ENCODE measurements at regions not wholly inside any gene's neighbourhood (a gene's known extent, or its start where the extent isn't known, plus 50 kb on each side); places are given as distances from the start of the nearest gene placed in this dataset.

DNA sequence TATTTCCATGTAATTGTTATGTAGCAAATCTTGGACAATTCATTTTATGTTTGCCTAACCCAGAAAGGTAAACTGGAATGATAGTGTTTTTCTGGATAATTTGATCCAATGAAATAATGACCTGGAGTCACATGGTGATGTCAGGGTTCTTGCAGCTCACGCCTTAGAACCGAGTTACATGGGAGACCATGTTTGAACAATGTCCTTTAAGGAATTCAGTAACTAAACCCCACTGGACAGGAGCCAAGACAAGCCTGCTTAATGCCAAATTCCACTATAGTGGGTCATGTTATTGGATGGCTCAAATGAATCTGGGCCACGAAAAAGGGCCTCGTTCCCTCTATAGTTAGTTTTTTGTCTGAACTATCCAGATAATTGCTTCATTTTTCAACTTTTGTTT is 255.8 kb upstream of the HMGA2 start:
- no peak for ATAC-seq (ENCODE audit: insufficient read depth, low FRiP score)
- DNase-seq = peak; percentile 31 to 65 (median 55)
- 71 to 83% methylated on average over 4 of the region's 4 CpGs for WGBS, 2 donors
- no peaks in the 10 kb centered on the region for H3K9me3 ChIP-seq (ENCODE audit: control insufficient read depth in 4 of 4, insufficient read depth in 3 of 4, low read length in 3 of 4)
- no peaks in the 10 kb centered on the region for H3K27me3 ChIP-seq (ENCODE audit: control insufficient read depth in 3 of 3, insufficient read depth in 3 of 3, low read length in 2 of 3)
- no peaks in the 10 kb centered on the region for H3K36me3 ChIP-seq (ENCODE audit: control insufficient read depth in 4 of 4, insufficient read depth in 4 of 4, low read length in 4 of 4)
- H3K27ac ChIP-seq (ENCODE audit: low read depth in 1 of 2, low read length in 1 of 2) = no peak overlapping the region
- peaks cover 0 to 8% (median 5%) of the 10 kb centered on the region in 5 donors for H3K4me1 ChIP-seq (ENCODE audit: control insufficient read depth in 5 of 5, insufficient read depth in 5 of 5, low read length in 5 of 5)
- no peak overlapping the region for H3K4me3 ChIP-seq
- H3K9ac ChIP-seq (ENCODE audit: insufficient read depth in 1 of 2, low read length in 2 of 2) = no peak overlapping the region
- TF ChIP-seq, protein P1, sequence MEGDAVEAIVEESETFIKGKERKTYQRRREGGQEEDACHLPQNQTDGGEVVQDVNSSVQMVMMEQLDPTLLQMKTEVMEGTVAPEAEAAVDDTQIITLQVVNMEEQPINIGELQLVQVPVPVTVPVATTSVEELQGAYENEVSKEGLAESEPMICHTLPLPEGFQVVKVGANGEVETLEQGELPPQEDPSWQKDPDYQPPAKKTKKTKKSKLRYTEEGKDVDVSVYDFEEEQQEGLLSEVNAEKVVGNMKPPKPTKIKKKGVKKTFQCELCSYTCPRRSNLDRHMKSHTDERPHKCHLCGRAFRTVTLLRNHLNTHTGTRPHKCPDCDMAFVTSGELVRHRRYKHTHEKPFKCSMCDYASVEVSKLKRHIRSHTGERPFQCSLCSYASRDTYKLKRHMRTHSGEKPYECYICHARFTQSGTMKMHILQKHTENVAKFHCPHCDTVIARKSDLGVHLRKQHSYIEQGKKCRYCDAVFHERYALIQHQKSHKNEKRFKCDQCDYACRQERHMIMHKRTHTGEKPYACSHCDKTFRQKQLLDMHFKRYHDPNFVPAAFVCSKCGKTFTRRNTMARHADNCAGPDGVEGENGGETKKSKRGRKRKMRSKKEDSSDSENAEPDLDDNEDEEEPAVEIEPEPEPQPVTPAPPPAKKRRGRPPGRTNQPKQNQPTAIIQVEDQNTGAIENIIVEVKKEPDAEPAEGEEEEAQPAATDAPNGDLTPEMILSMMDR (IDR thresholded peaks at IDR 0.05; ENCODE audit: control extremely low read depth, extremely low read depth) = no peak

DNA sequence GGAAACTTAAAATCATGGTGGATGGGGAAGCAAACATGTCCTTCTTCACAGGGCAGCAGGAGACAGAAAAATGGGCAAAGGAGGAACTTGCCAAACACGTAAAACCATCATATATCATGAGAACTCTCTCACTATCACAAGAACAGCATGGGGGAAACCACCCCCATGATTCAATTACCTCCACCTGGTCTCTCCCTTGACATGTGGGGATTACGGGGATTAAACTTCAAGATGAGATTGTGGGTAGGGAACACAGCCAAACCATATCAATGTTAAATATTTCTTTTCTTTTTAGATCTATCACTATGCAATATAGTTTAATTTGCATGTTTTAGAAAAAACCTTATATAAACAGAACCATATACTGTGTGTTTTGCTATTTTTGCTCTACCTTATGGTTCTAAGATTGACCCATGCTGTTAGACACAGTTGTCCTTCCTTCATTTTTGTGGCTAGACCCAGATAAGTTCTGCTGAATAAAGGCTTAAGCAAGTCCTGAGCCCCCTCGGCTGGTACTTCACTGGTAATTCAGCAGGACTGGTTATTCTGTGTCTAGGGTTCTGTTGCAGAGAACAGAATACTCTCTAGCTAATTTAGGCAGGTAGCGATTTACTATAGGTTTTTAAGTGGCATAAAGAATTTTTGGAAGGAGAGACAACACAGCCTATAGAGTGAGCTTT is 253.7 kb upstream of the HMGA2 start:
- no peak overlapping the region for H3K4me3 ChIP-seq
- DNase-seq (no peak), ATAC-seq (ENCODE audit: insufficient read depth, low FRiP score) (no peak)
- H3K36me3 ChIP-seq (ENCODE audit: control insufficient read depth in 4 of 4, insufficient read depth in 4 of 4, low read length in 4 of 4) = no peaks in the 10 kb centered on the region
- H3K9ac ChIP-seq (ENCODE audit: insufficient read depth in 1 of 2, low read length in 2 of 2) = no peak overlapping the region
- TF ChIP-seq, protein P1 (IDR thresholded peaks at IDR 0.05; ENCODE audit: control extremely low read depth, extremely low read depth) = no peak
- 90 to 92% methylated on average over 4 of the region's 4 CpGs for WGBS, 2 donors
- no peaks in the 10 kb centered on the region for H3K27me3 ChIP-seq (ENCODE audit: control insufficient read depth in 3 of 3, insufficient read depth in 3 of 3, low read length in 2 of 3)
- no peak overlapping the region for H3K27ac ChIP-seq (ENCODE audit: low read depth in 1 of 2, low read length in 1 of 2)
- peaks cover 0 to 5% (median 2%) of the 10 kb centered on the region in 4 donors for H3K9me3 ChIP-seq (ENCODE audit: control insufficient read depth in 4 of 4, insufficient read depth in 3 of 4, low read length in 3 of 4)
- H3K4me1 ChIP-seq (ENCODE audit: control insufficient read depth in 5 of 5, insufficient read depth in 5 of 5, low read length in 5 of 5) = peaks cover 0 to 7% (median 5%) of the 10 kb centered on the region in 5 donors

DNA sequence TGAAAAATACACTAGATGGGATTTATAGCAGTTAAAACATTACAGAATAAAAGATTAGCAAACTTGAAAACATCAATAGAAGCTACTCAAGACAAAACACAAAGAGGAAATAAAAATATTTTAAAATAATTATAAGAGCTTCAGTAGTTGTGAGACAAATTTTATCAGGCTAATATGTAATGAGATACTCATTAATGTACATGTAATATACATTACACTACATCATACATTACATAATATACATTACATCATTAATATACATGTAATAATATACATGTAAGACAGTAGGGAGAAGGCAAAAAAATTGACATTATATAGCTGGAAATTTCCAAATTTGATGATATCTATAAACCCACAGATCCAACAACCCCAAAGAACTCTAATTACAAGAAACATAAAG is 249.4 kb upstream of the HMGA2 start:
- peaks cover 0 to 5% (median 2%) of the 10 kb centered on the region in 4 donors for H3K9me3 ChIP-seq (ENCODE audit: control insufficient read depth in 4 of 4, insufficient read depth in 3 of 4, low read length in 3 of 4)
- no peak overlapping the region for H3K27ac ChIP-seq (ENCODE audit: low read depth in 1 of 2, low read length in 1 of 2)
- TF ChIP-seq, protein P1 (IDR thresholded peaks at IDR 0.05; ENCODE audit: control extremely low read depth, extremely low read depth) = no peak
- DNase-seq (no peak), ATAC-seq (ENCODE audit: insufficient read depth, low FRiP score) (no peak)
- no peaks in the 10 kb centered on the region for H3K27me3 ChIP-seq (ENCODE audit: control insufficient read depth in 3 of 3, insufficient read depth in 3 of 3, low read length in 2 of 3)
- no peak overlapping the region for H3K4me3 ChIP-seq
- H3K4me1 ChIP-seq (ENCODE audit: control insufficient read depth in 5 of 5, insufficient read depth in 5 of 5, low read length in 5 of 5) = no peaks in the 10 kb centered on the region
- H3K36me3 ChIP-seq (ENCODE audit: control insufficient read depth in 4 of 4, insufficient read depth in 4 of 4, low read length in 4 of 4) = no peaks in the 10 kb centered on the region
- H3K9ac ChIP-seq (ENCODE audit: insufficient read depth in 1 of 2, low read length in 2 of 2) = no peak overlapping the region

DNA sequence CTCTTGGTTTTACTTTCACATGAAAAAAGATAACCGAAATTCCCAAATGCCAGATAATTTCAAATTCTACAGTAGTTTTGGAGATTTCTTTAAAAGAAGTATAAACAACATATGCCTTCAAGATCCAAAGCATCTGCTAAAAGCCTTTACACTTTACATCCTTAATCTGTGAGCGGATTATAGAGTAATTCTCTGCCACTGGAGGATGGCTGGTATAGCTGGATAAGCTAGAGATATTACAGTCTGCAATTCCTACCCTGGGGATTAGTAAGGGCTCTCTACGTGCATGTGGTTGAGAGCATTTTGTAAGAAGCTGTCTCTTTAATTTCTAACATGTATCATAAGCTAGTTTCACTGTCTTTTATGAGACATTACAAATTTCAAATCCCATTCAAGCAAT is 240.3 kb upstream of the HMGA2 start:
- WGBS, 2 donors = 89 to 93% methylated on average over 3 of the region's 3 CpGs
- no peaks in the 10 kb centered on the region for H3K9me3 ChIP-seq (ENCODE audit: control insufficient read depth in 4 of 4, insufficient read depth in 3 of 4, low read length in 3 of 4)
- H3K9ac ChIP-seq (ENCODE audit: insufficient read depth in 1 of 2, low read length in 2 of 2) = no peak overlapping the region
- no peaks in the 10 kb centered on the region for H3K4me1 ChIP-seq (ENCODE audit: control insufficient read depth in 5 of 5, insufficient read depth in 5 of 5, low read length in 5 of 5)
- H3K36me3 ChIP-seq (ENCODE audit: control insufficient read depth in 4 of 4, insufficient read depth in 4 of 4, low read length in 4 of 4) = no peaks in the 10 kb centered on the region
- TF ChIP-seq, protein P1 (IDR thresholded peaks at IDR 0.05; ENCODE audit: control extremely low read depth, extremely low read depth) = no peak
- H3K27me3 ChIP-seq (ENCODE audit: control insufficient read depth in 3 of 3, insufficient read depth in 3 of 3, low read length in 2 of 3) = no peaks in the 10 kb centered on the region
- no peak for DNase-seq
- no peak overlapping the region for H3K27ac ChIP-seq (ENCODE audit: low read depth in 1 of 2, low read length in 1 of 2)
- no peak overlapping the region for H3K4me3 ChIP-seq
- no peak for ATAC-seq (ENCODE audit: insufficient read depth, low FRiP score)
